ENCODE measurements at regions not wholly inside any gene's neighbourhood (a gene's known extent, or its start where the extent isn't known, plus 50 kb on each side); places are given as distances from the start of the nearest gene placed in this dataset.

GRCh38 chr10:121113911-121114310 is 262.7 kb downstream of the WDR11 start:
- peaks cover 11% of the 10 kb centered on the region for H3K4me1 ChIP-seq (ENCODE audit: control insufficient read depth, insufficient read depth, low read length)
- H3K9ac ChIP-seq (ENCODE audit: low read length) = no peak overlapping the region
- H3K36me3 ChIP-seq (ENCODE audit: control insufficient read depth, insufficient read depth, low read length) = no peaks in the 10 kb centered on the region
- H3K27me3 ChIP-seq (ENCODE audit: control insufficient read depth, insufficient read depth, low read length) = no peaks in the 10 kb centered on the region
- H3K4me3 ChIP-seq (ENCODE audit: low read depth, low read length) = no peak overlapping the region
- peaks cover 9% of the 10 kb centered on the region; the same call in 1 of the 2 replicates for H3K9me3 ChIP-seq (ENCODE audit: control insufficient read depth, insufficient read depth, low read depth, low read length)
- no peak overlapping the region for H3K27ac ChIP-seq (ENCODE audit: low read depth, low read length)

GRCh38 chr10:121115154-121115553 is 264.0 kb downstream of the WDR11 start:
- H3K36me3 ChIP-seq (ENCODE audit: control insufficient read depth, insufficient read depth, low read length) = no peaks in the 10 kb centered on the region
- H3K27me3 ChIP-seq (ENCODE audit: control insufficient read depth, insufficient read depth, low read length) = no peaks in the 10 kb centered on the region

GRCh38 chr10:121121462-121121861 is 270.3 kb downstream of the WDR11 start:
- Histone ChIP-seq H3K27ac (ENCODE audit: low read depth, low read length) (no peak overlapping the region), H3K4me1 (ENCODE audit: control insufficient read depth, insufficient read depth, low read length) (no peaks in the 10 kb centered on the region), H3K4me3 (ENCODE audit: low read depth, low read length) (no peak overlapping the region), H3K9me3 (ENCODE audit: control insufficient read depth, insufficient read depth, low read depth, low read length) (0 out of 2 replicates have a peak, but pooled peaks cover 9% of the 10 kb centered on the region), H3K27me3 (ENCODE audit: control insufficient read depth, insufficient read depth, low read length) (no peaks in the 10 kb centered on the region), H3K9ac (ENCODE audit: low read length) (no peak overlapping the region), H3K36me3 (ENCODE audit: control insufficient read depth, insufficient read depth, low read length) (no peaks in the 10 kb centered on the region)

More at GRCh38 chr10:121115154-121115553, 264.0 kb downstream of the WDR11 start:
- Histone ChIP-seq H3K9me3 (ENCODE audit: control insufficient read depth, insufficient read depth, low read depth, low read length) (peaks cover 9% of the 10 kb centered on the region; the same call in 1 of the 2 replicates), H3K27ac (ENCODE audit: low read depth, low read length) (no peak overlapping the region), H3K9ac (ENCODE audit: low read length) (no peak overlapping the region), H3K4me3 (ENCODE audit: low read depth, low read length) (no peak overlapping the region), H3K4me1 (ENCODE audit: control insufficient read depth, insufficient read depth, low read length) (peaks cover 11% of the 10 kb centered on the region)

GRCh38 chr10:121127151-121127906 is 276.2 kb downstream of the WDR11 start:
- no peak overlapping the region for H3K9ac ChIP-seq (ENCODE audit: low read length)

GRCh38 chr10:121128164-121128563 is 277.0 kb downstream of the WDR11 start:
- no peak overlapping the region for H3K4me3 ChIP-seq (ENCODE audit: low read depth, low read length)
- no peak overlapping the region for H3K9ac ChIP-seq (ENCODE audit: low read length)
- no peaks in the 10 kb centered on the region for H3K9me3 ChIP-seq (ENCODE audit: control insufficient read depth, insufficient read depth, low read depth, low read length)
- H3K36me3 ChIP-seq (ENCODE audit: control insufficient read depth, insufficient read depth, low read length) = no peaks in the 10 kb centered on the region
- H3K27me3 ChIP-seq (ENCODE audit: control insufficient read depth, insufficient read depth, low read length) = no peaks in the 10 kb centered on the region
- H3K4me1 ChIP-seq (ENCODE audit: control insufficient read depth, insufficient read depth, low read length) = no peaks in the 10 kb centered on the region
- H3K27ac ChIP-seq (ENCODE audit: low read depth, low read length) = no peak overlapping the region

More at GRCh38 chr10:121127151-121127906, 276.2 kb downstream of the WDR11 start:
- no peaks in the 10 kb centered on the region for H3K27me3 ChIP-seq (ENCODE audit: control insufficient read depth, insufficient read depth, low read length)
- H3K27ac ChIP-seq (ENCODE audit: low read depth, low read length) = no peak overlapping the region
- H3K4me1 ChIP-seq (ENCODE audit: control insufficient read depth, insufficient read depth, low read length) = no peaks in the 10 kb centered on the region
- H3K36me3 ChIP-seq (ENCODE audit: control insufficient read depth, insufficient read depth, low read length) = no peaks in the 10 kb centered on the region
- no peaks in the 10 kb centered on the region for H3K9me3 ChIP-seq (ENCODE audit: control insufficient read depth, insufficient read depth, low read depth, low read length)
- no peak overlapping the region for H3K4me3 ChIP-seq (ENCODE audit: low read depth, low read length)

GRCh38 chr10:121129266-121129665 is 278.1 kb downstream of the WDR11 start:
- H3K9ac ChIP-seq (ENCODE audit: low read length) = no peak overlapping the region
- H3K9me3 ChIP-seq (ENCODE audit: control insufficient read depth, insufficient read depth, low read depth, low read length) = no peaks in the 10 kb centered on the region
- H3K27me3 ChIP-seq (ENCODE audit: control insufficient read depth, insufficient read depth, low read length) = no peaks in the 10 kb centered on the region
- H3K4me3 ChIP-seq (ENCODE audit: low read depth, low read length) = no peak overlapping the region
- no peaks in the 10 kb centered on the region for H3K36me3 ChIP-seq (ENCODE audit: control insufficient read depth, insufficient read depth, low read length)
- H3K4me1 ChIP-seq (ENCODE audit: control insufficient read depth, insufficient read depth, low read length) = no peaks in the 10 kb centered on the region
- H3K27ac ChIP-seq (ENCODE audit: low read depth, low read length) = no peak overlapping the region

GRCh38 chr10:121130382-121130781 is 279.2 kb downstream of the WDR11 start:
- Histone ChIP-seq H3K9me3 (ENCODE audit: control insufficient read depth, insufficient read depth, low read depth, low read length) (no peaks in the 10 kb centered on the region), H3K9ac (ENCODE audit: low read length) (no peak overlapping the region), H3K4me3 (ENCODE audit: low read depth, low read length) (no peak overlapping the region), H3K4me1 (ENCODE audit: control insufficient read depth, insufficient read depth, low read length) (no peaks in the 10 kb centered on the region), H3K27me3 (ENCODE audit: control insufficient read depth, insufficient read depth, low read length) (no peaks in the 10 kb centered on the region), H3K36me3 (ENCODE audit: control insufficient read depth, insufficient read depth, low read length) (no peaks in the 10 kb centered on the region), H3K27ac (ENCODE audit: low read depth, low read length) (no peak overlapping the region)

GRCh38 chr10:121131014-121131413 is 279.9 kb downstream of the WDR11 start:
- Histone ChIP-seq H3K27me3 (ENCODE audit: control insufficient read depth, insufficient read depth, low read length) (no peaks in the 10 kb centered on the region), H3K9ac (ENCODE audit: low read length) (no peak overlapping the region), H3K9me3 (ENCODE audit: control insufficient read depth, insufficient read depth, low read depth, low read length) (no peaks in the 10 kb centered on the region), H3K27ac (ENCODE audit: low read depth, low read length) (no peak overlapping the region), H3K36me3 (ENCODE audit: control insufficient read depth, insufficient read depth, low read length) (no peaks in the 10 kb centered on the region), H3K4me3 (ENCODE audit: low read depth, low read length) (no peak overlapping the region), H3K4me1 (ENCODE audit: control insufficient read depth, insufficient read depth, low read length) (no peaks in the 10 kb centered on the region)

GRCh38 chr10:121131426-121132265 is 280.5 kb downstream of the WDR11 start:
- Histone ChIP-seq H3K4me3 (ENCODE audit: low read depth, low read length) (no peak overlapping the region), H3K9ac (ENCODE audit: low read length) (no peak overlapping the region), H3K36me3 (ENCODE audit: control insufficient read depth, insufficient read depth, low read length) (no peaks in the 10 kb centered on the region), H3K4me1 (ENCODE audit: control insufficient read depth, insufficient read depth, low read length) (no peaks in the 10 kb centered on the region), H3K27me3 (ENCODE audit: control insufficient read depth, insufficient read depth, low read length) (no peaks in the 10 kb centered on the region), H3K9me3 (ENCODE audit: control insufficient read depth, insufficient read depth, low read depth, low read length) (no peaks in the 10 kb centered on the region), H3K27ac (ENCODE audit: low read depth, low read length) (no peak overlapping the region)

- Histone ChIP-seq H3K9me3 (ENCODE audit: control insufficient read depth, insufficient read depth, low read depth, low read length) (no peaks in the 10 kb centered on the region), H3K27ac (ENCODE audit: low read depth, low read length) (no peak overlapping the region), H3K36me3 (ENCODE audit: control insufficient read depth, insufficient read depth, low read length) (no peaks in the 10 kb centered on the region), H3K4me3 (ENCODE audit: low read depth, low read length) (no peak overlapping the region), H3K27me3 (ENCODE audit: control insufficient read depth, insufficient read depth, low read length) (no peaks in the 10 kb centered on the region), H3K9ac (ENCODE audit: low read length) (no peak overlapping the region), H3K4me1 (ENCODE audit: control insufficient read depth, insufficient read depth, low read length) (no peaks in the 10 kb centered on the region)
Measured at GRCh38 chr10:121132273-121132672, 281.1 kb downstream of the WDR11 start.

GRCh38 chr10:121133901-121134300 is 282.7 kb downstream of the WDR11 start:
- Histone ChIP-seq H3K9ac (ENCODE audit: low read length) (no peak overlapping the region), H3K4me3 (ENCODE audit: low read depth, low read length) (no peak overlapping the region), H3K27me3 (ENCODE audit: control insufficient read depth, insufficient read depth, low read length) (no peaks in the 10 kb centered on the region), H3K36me3 (ENCODE audit: control insufficient read depth, insufficient read depth, low read length) (no peaks in the 10 kb centered on the region), H3K9me3 (ENCODE audit: control insufficient read depth, insufficient read depth, low read depth, low read length) (no peaks in the 10 kb centered on the region), H3K27ac (ENCODE audit: low read depth, low read length) (no peak overlapping the region), H3K4me1 (ENCODE audit: control insufficient read depth, insufficient read depth, low read length) (no peaks in the 10 kb centered on the region)

Measured in HUES6 (cell line).